ENCODE measurements at regions not wholly inside any gene's neighbourhood (a gene's known extent, or its start where the extent isn't known, plus 50 kb on each side); places are given as distances from the start of the nearest gene placed in this dataset.

DNA sequence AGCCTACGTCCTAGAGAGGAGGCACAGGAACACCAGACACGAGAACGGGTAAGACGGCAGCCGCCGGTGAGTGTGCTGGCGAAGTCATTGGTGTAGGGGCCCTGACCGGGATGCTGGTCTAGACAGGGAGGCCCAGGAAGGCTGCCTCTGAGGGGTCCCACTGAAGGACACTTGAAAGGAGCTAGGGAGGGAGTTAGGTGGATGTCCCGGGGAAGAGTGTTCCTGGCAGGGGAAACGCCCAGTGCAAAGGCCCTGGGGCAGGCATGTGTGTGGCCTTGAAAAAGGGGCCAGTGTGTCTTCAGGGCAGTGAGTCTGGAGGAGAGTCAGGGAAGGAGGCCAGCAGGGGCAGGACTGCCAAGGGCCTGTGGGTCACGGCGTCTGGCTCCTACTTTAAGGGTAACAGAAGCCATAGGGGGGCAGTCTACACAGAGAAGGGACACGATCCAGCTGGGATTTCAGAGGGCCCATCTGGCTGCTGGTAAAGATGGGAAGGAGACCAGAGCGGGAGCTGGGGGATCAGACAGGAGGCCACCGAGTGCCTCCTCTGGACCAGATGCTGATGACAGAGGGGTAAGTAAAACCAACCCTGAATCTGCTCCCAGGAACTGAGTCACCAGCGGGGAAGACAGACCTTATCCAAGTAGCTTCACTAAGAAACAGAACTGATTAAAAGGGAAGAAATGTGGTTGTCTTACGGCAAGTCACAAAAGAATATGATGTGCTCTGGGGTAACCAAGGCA, 115.9 kb downstream of the LITAF start:
- TF ChIP-seq TAF1 (IDR thresholded peaks at IDR 0.05; ENCODE audit: borderline replicate concordance, low read depth, low read length) (no peak), POLR2AphosphoS5 (IDR thresholded peaks at IDR 0.05; ENCODE audit: low read depth, low read length) (no peak), POLR2A (IDR thresholded peaks at IDR 0.05; ENCODE audit: low read depth, low read length) (no peak)
- no peak for FAIRE-seq
- DNase-seq (ENCODE audit: insufficient read length), result no peak

DNA sequence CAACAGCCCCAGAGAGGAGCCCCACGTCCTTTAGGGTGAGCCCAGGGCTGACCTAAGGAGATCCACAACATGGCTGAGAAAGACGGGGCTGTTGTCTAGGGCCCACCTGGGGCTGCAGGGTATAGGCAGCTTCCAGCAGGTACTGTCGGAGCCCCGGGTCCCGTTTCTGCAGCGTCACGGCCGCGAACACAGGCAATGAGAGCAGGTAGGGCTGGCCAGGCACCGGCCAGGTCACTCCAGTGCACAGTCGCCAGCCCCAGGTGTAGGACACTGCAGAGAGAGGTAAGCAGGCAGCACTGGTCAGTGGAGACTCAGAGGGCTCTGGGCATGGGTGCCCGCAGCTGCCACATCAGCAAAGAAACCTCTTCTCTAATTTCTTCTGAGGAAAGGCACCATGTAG, 115.2 kb downstream of the LITAF start:
- DNase-seq (ENCODE audit: insufficient read length) (no peak), FAIRE-seq (no peak)
- no peak for TF ChIP-seq POLR2A (IDR thresholded peaks at IDR 0.05; ENCODE audit: low read depth, low read length)
- no peak for TF ChIP-seq POLR2AphosphoS5 (IDR thresholded peaks at IDR 0.05; ENCODE audit: low read depth, low read length)
- no peak for TF ChIP-seq TAF1 (IDR thresholded peaks at IDR 0.05; ENCODE audit: borderline replicate concordance, low read depth, low read length)

DNA sequence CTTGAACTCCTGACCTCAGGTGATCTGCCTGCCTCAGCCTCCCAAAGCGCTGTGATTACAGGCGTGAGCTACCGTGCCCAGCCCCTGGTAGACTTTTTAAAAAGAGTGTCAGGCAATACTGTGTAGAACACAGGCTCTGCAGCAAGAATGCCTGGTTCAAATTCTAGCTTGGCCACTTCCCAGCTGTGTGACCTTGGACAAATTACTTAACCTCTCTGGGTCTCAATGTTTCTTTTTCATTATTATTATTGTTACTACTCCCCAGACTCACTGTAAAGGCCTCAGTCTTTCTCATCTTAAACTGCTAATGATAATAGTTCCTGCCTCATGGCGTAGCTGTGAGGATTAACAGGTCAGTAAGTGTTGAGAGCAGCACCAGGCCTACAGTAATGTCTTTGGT, 114.3 kb downstream of the LITAF start:
- FAIRE-seq, result no peak
- no peak for DNase-seq (ENCODE audit: insufficient read length)
- TF ChIP-seq POLR2A (IDR thresholded peaks at IDR 0.05; ENCODE audit: low read depth, low read length) (no peak), TAF1 (IDR thresholded peaks at IDR 0.05; ENCODE audit: borderline replicate concordance, low read depth, low read length) (no peak), POLR2AphosphoS5 (IDR thresholded peaks at IDR 0.05; ENCODE audit: low read depth, low read length) (no peak)

DNA sequence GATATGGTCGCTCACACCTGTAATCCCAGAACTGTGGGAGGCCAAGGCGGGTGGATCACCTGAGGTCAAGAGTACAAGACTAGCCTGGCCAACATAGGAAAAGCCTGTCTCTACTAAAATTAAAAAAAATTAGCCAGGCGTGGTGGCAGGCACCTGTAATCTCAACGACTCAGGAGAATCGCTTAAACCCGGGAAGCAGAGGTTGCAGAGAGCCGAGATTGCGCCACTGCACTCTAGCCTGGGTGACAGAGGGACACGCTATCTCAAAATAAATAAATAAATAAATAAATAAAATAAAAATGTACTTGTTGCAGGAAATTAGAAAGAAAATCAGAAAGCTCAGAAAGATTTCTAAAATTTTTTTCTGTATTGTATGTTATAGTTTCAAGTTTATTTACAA, 113.9 kb downstream of the LITAF start:
- DNase-seq (ENCODE audit: insufficient read length), result no peak
- TF ChIP-seq POLR2AphosphoS5 (IDR thresholded peaks at IDR 0.05; ENCODE audit: low read depth, low read length) (no peak), POLR2A (IDR thresholded peaks at IDR 0.05; ENCODE audit: low read depth, low read length) (no peak), TAF1 (IDR thresholded peaks at IDR 0.05; ENCODE audit: borderline replicate concordance, low read depth, low read length) (no peak)
- FAIRE-seq, result no peak

DNA sequence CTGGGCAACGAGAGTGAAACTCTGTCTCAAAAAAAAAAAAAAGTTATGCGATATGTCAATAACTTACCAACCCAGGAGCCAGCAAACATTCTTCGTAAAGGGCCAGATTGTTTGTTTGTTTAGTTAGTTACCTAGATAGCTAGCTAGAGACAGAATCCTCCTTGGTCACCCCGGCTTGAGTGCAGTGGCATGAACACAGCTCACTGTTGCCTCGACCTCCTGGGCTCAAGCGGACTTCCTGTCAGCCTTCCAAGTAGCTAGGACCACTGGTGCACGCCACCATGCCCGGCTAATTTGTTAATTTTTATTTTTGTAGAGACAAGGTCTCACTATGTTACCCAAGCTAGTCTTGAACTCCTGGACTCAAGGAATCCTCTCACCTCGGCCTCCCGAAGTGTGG, 113.0 kb downstream of the LITAF start:
- FAIRE-seq (no peak), DNase-seq (ENCODE audit: insufficient read length) (no peak)
- no peak for TF ChIP-seq TAF1 (IDR thresholded peaks at IDR 0.05; ENCODE audit: borderline replicate concordance, low read depth, low read length)
- no peak for TF ChIP-seq POLR2A (IDR thresholded peaks at IDR 0.05; ENCODE audit: low read depth, low read length)
- no peak for TF ChIP-seq POLR2AphosphoS5 (IDR thresholded peaks at IDR 0.05; ENCODE audit: low read depth, low read length)

DNA sequence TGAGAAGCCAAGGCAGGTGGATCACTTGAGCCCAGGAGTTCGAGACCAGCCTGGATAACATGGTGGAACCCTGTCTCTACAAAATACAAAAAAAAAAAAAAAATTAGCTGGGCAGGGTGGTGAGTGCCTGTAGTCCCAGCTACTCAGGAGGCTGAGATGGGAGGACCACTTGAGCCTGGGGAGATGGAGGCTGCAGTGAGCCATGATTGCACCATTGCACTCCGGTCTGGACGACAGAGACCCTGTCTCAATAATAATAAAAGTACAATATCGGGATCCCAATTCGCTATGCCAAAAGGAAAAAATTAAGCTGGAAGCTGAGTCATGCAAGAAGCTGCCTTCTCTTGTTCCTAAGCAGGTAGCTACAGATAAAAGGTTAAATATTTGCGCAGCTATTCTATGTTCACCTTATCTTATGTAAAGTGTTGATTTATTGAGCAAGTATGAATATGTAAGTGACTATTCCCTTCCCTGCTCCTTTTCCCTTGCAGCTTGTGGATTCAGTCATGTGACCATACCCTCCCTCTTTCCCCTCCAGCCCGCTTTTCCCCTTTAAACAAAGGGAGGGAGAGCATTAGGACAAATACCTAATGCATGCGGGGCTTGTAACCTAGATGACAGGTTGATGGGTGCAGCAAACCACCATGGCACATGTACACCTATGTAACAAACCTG, 112.0 kb downstream of the LITAF start:
- DNase-seq (ENCODE audit: insufficient read length), result no peak
- TF ChIP-seq POLR2A (IDR thresholded peaks at IDR 0.05; ENCODE audit: low read depth, low read length) (no peak), TAF1 (IDR thresholded peaks at IDR 0.05; ENCODE audit: borderline replicate concordance, low read depth, low read length) (no peak), POLR2AphosphoS5 (IDR thresholded peaks at IDR 0.05; ENCODE audit: low read depth, low read length) (no peak)
- no peak for FAIRE-seq

DNA sequence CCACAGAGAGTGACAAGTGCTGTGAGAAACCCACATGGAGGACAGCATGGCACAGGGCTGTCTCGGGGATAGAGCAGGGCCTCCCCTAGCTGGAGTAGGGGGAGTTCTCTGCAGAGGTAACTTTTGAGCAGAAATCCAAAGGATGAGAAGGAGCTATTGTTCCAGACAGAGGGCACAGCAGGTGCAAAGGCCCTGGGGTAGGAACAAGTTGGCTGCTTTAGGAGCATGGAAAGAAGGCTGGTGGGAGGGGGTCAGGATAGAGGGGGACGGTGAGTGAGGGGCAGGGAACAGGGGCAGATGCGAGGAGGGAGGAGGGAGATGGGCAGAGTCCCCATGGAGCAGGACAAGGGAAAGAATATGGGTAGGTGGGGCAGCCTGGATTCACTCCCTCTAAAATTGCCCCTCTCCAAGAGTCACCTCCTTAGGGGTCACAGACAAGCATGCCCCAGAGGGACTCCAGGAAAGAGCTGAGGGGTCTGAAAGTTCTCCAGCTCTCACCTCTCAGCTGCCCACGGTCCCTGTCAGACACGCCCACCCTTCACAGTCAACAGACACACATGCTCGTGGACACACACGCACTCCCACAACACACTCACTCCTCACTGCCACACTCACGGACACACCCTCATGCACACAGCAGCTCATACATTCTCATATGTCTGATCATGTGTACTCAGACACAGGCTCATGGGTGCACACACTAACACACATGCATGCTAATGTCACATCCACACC, 110.7 kb downstream of the LITAF start:
- FAIRE-seq, result no peak

DNA sequence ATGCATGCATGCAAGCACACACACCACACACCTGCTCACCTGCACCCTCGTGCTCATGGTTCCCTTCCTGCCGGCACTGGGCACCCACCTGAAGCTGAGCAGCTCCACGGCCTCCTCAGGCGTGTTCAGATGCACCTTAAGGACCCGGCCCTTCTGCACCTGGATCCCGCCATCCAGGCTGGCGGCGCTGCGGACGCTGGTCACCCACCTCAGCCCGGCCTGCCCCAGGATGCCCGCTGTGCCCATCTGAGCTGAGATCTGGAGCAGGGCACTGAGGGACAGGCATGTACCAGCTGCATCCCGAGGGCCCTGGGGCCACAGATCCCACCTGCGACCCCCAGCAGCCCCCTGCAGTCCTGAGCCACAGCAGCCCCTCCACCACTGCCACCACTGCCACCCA, 110.0 kb downstream of the LITAF start:
- TF ChIP-seq TAF1 (IDR thresholded peaks at IDR 0.05; ENCODE audit: borderline replicate concordance, low read depth, low read length) (no peak), POLR2A (IDR thresholded peaks at IDR 0.05; ENCODE audit: low read depth, low read length) (no peak), POLR2AphosphoS5 (IDR thresholded peaks at IDR 0.05; ENCODE audit: low read depth, low read length) (no peak)
- DNase-seq (ENCODE audit: insufficient read length) (no peak), FAIRE-seq (no peak)

More for the DNA sequence above, 110.7 kb downstream of the LITAF start:
- no peak for TF ChIP-seq TAF1 (IDR thresholded peaks at IDR 0.05; ENCODE audit: borderline replicate concordance, low read depth, low read length)
- TF ChIP-seq POLR2A (IDR thresholded peaks at IDR 0.05; ENCODE audit: low read depth, low read length), result no peak
- no peak for TF ChIP-seq POLR2AphosphoS5 (IDR thresholded peaks at IDR 0.05; ENCODE audit: low read depth, low read length)
- DNase-seq (ENCODE audit: insufficient read length), result no peak

DNA sequence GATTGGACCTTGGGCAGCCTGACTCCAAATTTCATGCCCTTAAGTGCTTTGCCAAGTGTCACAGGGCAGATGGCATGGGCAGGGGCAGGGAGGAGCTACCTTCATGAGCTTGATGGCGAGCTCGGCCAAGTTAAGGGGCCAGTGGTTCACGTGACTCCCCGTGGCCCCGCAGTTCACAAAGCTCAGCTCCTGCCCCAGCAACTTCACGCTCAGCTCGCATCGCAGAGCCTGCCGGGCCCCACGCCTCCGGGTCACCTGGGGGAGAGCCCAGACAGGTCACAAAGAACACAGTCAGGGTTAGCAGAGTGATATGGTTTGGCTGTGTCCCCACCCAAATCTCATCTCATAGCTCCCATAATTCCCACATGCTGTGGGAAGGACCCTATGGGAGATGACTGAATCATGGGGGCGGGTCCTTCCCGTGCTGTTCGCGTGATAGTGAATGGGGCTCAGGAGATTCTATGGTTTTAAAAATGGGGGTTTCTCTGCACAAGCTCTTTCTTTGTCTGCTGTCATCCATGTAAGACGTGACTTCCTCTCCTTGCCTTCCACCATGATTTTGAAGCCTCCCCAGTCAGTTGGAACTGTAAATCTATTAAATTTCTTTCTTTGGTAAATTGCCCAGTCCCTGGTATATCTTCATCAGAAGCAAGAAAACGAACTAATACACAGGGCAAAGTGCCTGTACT, 108.1 kb downstream of the LITAF start:
- TF ChIP-seq TAF1 (IDR thresholded peaks at IDR 0.05; ENCODE audit: borderline replicate concordance, low read depth, low read length) (no peak), POLR2AphosphoS5 (IDR thresholded peaks at IDR 0.05; ENCODE audit: low read depth, low read length) (no peak), POLR2A (IDR thresholded peaks at IDR 0.05; ENCODE audit: low read depth, low read length) (no peak)

DNA sequence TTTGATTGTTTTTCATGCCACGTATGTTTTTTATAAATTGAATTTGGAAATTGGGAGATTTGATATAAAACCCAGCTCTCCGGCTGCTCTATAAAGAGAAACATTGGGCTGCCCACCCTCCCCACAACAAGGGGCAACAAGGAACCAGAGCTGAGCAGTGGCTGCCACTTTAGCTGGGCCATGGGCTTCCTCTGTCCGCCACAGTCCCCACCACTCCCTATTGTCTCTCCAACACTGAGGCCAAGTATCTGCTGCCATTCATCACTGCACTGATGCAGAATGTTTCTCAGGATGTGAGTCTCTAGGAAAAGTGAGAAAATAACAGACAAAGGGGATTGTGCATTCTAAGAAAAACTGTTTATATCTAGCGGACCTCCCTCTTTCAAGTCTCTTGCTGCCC, 106.8 kb downstream of the LITAF start:
- no peak for TF ChIP-seq TAF1 (IDR thresholded peaks at IDR 0.05; ENCODE audit: borderline replicate concordance, low read depth, low read length)
- DNase-seq (ENCODE audit: insufficient read length) (no peak), FAIRE-seq (no peak)

More for the DNA sequence above, 108.1 kb downstream of the LITAF start:
- no peak for DNase-seq (ENCODE audit: insufficient read length)
- FAIRE-seq, result no peak

DNA sequence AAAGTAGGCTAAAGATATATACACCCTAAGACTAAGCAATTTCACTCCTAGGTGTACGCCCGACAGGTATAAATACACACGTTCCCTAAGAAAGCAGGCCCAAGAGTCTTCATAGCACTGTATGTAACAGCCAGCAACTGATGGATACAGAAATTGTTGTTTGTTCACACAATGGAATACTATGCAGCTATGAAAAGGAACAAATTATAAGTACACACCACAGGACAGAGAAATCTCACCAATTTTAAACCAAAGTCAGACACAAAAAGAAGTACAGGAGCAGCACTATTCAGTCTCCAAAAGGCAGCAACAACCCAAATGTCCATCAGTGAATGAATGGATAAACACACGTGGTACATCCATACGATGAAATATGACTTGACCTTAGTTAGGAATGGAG, 106.1 kb downstream of the LITAF start:
- no peak for DNase-seq (ENCODE audit: insufficient read length)
- TF ChIP-seq POLR2A (IDR thresholded peaks at IDR 0.05; ENCODE audit: low read depth, low read length), result no peak
- TF ChIP-seq POLR2AphosphoS5 (IDR thresholded peaks at IDR 0.05; ENCODE audit: low read depth, low read length), result no peak
- TF ChIP-seq TAF1 (IDR thresholded peaks at IDR 0.05; ENCODE audit: borderline replicate concordance, low read depth, low read length), result no peak
- FAIRE-seq, result no peak

Data from GM12892 (cell line).